ENCODE measurements at regions not wholly inside any gene's neighbourhood (a gene's known extent, or its start where the extent isn't known, plus 50 kb on each side); places are given as distances from the start of the nearest gene placed in this dataset.
A peak's percentile ranks its signal among the peaks of the same experiment; 100 is the strongest.
"Not testable (repeated sequence)": the region's sequence is repeated elsewhere in the genome, so short reads cannot be mapped to it uniquely, and the experiment has no call there.

GRCh38 chr21:14321042-14321441 is 61.9 kb downstream of the HSPA13 start:
- peak; percentile 49 for DNase-seq

GRCh38 chr21:14319805-14320204 is 63.1 kb downstream of the HSPA13 start:
- no peak for DNase-seq

- peak; percentile 57 for DNase-seq
Measured at GRCh38 chr21:14318578-14318977, 64.4 kb downstream of the HSPA13 start.

GRCh38 chr21:14317507-14317906 is 65.4 kb downstream of the HSPA13 start:
- no peak for DNase-seq

- DNase-seq: no peak
Measured at GRCh38 chr21:14313300-14313699, 69.6 kb downstream of the HSPA13 start.

GRCh38 chr21:14312871-14313270 is 70.1 kb downstream of the HSPA13 start:
- peak; percentile 33 for DNase-seq

- peak; percentile 74 for DNase-seq
Measured at GRCh38 chr21:14308234-14308633, 74.7 kb downstream of the HSPA13 start.

- DNase-seq: peak; percentile 67
Measured at GRCh38 chr21:14306126-14306907, 76.6 kb downstream of the HSPA13 start.

- no peak for DNase-seq
Measured at GRCh38 chr21:14303731-14304488, 79.0 kb downstream of the HSPA13 start.

- DNase-seq: no peak
Measured at GRCh38 chr21:14300074-14300473, 82.9 kb downstream of the HSPA13 start.

- DNase-seq: no peak
Measured at GRCh38 chr21:14290576-14290975, 74.6 kb downstream of the RBM11 start.

- no peak for DNase-seq
Measured at GRCh38 chr21:14288922-14289321, 73.0 kb downstream of the RBM11 start.

- no peak for DNase-seq
Measured at GRCh38 chr21:14285147-14285761, 69.3 kb downstream of the RBM11 start.

GRCh38 chr21:14284481-14284880 is 68.5 kb downstream of the RBM11 start:
- DNase-seq: peak; percentile 54

GRCh38 chr21:14281188-14281900 is 65.4 kb downstream of the RBM11 start:
- not testable (repeated sequence) for DNase-seq
